DND-41 (cell line): ENCODE measurements at regions not wholly inside any gene's neighbourhood (a gene's known extent, or its start where the extent isn't known, plus 50 kb on each side); places are given as distances from the start of the nearest gene placed in this dataset.

Source experiments
- ATAC-seq: fragments of 200-7000 bp; cut with Tn5 transposase; 3 replicates; pipeline ENCODE4 v1.9.1; 2021; ENCODE audit warnings: low read depth; ENCODE audit not compliant: insufficient read depth
- DNase-seq: peaks from one replicate; pipeline ENCODE4 v3.0.0-alpha.2; 2020
- H2AFZ ChIP-seq: 2 replicates; pipeline ENCODE4 v1.6.0; 2012; ENCODE audit warnings: low read depth, low read length
- H3K27ac ChIP-seq: 2 replicates; pipeline ENCODE4 v1.5.1; 2012; ENCODE audit warnings: low read length, inconsistent platforms
- H3K27me3 ChIP-seq: fragments of 200-600 bp; sonication (generic); 2 replicates; pipeline ENCODE4 v1.6.0; 2012; ENCODE audit warnings: low read length, mild to moderate bottlenecking, inconsistent platforms; ENCODE audit not compliant: insufficient read depth, poor library complexity
- H3K36me3 ChIP-seq: 2 replicates; pipeline ENCODE4 v1.5.1; 2012; ENCODE audit warnings: low read length, inconsistent platforms; ENCODE audit not compliant: insufficient read depth
- H3K4me1 ChIP-seq: 2 replicates; pipeline ENCODE4 v1.5.1; 2012; ENCODE audit warnings: mild to moderate bottlenecking, low read length; ENCODE audit not compliant: insufficient read depth
- H3K4me2 ChIP-seq: 2 replicates; pipeline ENCODE4 v1.6.0; 2012; ENCODE audit warnings: mild to moderate bottlenecking, moderate library complexity, low read length, inconsistent platforms; ENCODE audit not compliant: insufficient read depth
- H3K4me3 ChIP-seq, 2 experiments: fragments of 200-600 bp in 1 of 2; shearing (Covaris generic) in 1 of 2; 2 replicates each; pipeline ENCODE4 v1.5.1; 2012 to 2016; ENCODE audit warnings: inconsistent platforms in 2 of 2, low read length in 2 of 2, mild to moderate bottlenecking in 2 of 2, low read depth in 1 of 2, moderate library complexity in 1 of 2
- H3K79me2 ChIP-seq: 2 replicates; pipeline ENCODE4 v1.6.0; 2012; ENCODE audit warnings: low read length, inconsistent platforms; ENCODE audit not compliant: insufficient read depth
- H3K9ac ChIP-seq: 2 replicates; pipeline ENCODE4 v1.6.0; 2012; ENCODE audit warnings: low read depth, mild to moderate bottlenecking, inconsistent platforms, low read length, moderate library complexity
- H3K9me3 ChIP-seq: 2 replicates; pipeline ENCODE4 v1.5.1; 2012; ENCODE audit warnings: low read length, moderate library complexity, mild to moderate bottlenecking, inconsistent platforms; ENCODE audit not compliant: insufficient read depth, severe bottlenecking
- H4K20me1 ChIP-seq: 2 replicates; pipeline ENCODE4 v1.6.0; 2012; ENCODE audit warnings: low read length; ENCODE audit not compliant: insufficient read depth
- CTCF ChIP-seq: IDR thresholded peaks from 2 replicates; pipeline ENCODE4 v1.5.1; 2012; ENCODE audit warnings: borderline replicate concordance, low read length, moderate library complexity, mild to moderate bottlenecking; ENCODE audit not compliant: poor library complexity, severe bottlenecking; ENCODE audit errors: extremely low read depth
- EZH2 ChIP-seq: IDR thresholded peaks from 3 replicates; pipeline ENCODE4 v1.6.1; 2012; ENCODE audit warnings: borderline replicate concordance, low read depth, mild to moderate bottlenecking, moderate library complexity, low read length, inconsistent platforms; ENCODE audit not compliant: severe bottlenecking

DNA sequence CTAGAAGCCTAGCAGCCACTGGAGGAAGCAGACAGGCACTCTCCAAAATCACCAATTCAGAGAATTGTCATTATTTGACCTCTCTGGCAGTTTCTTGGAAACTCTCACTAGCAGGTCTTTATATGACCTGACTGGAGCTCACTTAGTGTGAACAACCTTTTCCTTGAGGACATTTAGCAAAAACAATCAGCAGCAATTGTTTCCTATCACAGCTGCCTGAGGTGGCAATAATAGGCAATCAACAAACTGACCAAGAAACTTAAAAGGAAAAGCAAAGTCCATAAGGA is 162.4 kb upstream of the STT3B start:
- H3K4me2 ChIP-seq: no peak overlapping the region

DNA sequence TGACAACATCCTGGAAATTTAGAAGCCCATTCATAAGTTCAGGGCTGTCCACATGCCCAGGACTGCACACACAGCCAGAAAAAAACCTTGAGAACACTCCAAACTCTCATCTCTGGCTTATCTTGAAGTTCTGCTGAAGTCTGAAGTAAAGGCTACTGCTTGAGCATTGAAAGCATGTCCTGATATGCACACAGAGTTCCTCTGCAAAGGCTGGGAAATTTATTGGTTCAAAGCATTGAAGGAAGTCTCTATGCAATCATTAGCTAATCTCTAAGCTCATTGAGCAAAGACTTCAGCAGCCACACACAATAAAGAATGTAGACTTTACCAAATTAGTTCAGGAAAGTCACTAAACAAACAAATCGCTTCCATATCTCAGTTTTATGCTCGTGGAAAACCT is 162.0 kb upstream of the STT3B start:
- no peak for TF ChIP-seq CTCF
- TF ChIP-seq EZH2: no peak
- Histone ChIP-seq H4K20me1 (no peaks in the 10 kb centered on the region), H3K9me3 (peaks cover 4% of the 10 kb centered on the region), H3K27me3 (no peaks in the 10 kb centered on the region), H3K4me3 (no peak overlapping the region), H3K9ac (no peak overlapping the region), H3K27ac (no peak overlapping the region), H3K79me2 (no peaks in the 10 kb centered on the region), H3K4me2 (no peak overlapping the region), H3K4me1 (0 out of 2 replicates have a peak, but pooled peaks cover 6% of the 10 kb centered on the region), H2AFZ (no peak overlapping the region), H3K36me3 (no peaks in the 10 kb centered on the region)
- DNase-seq (no peak), ATAC-seq (no peak)

More for the DNA sequence above, 162.4 kb upstream of the STT3B start:
- H3K36me3 ChIP-seq: no peaks in the 10 kb centered on the region
- no peak overlapping the region for H3K4me3 ChIP-seq
- H3K79me2 ChIP-seq: no peaks in the 10 kb centered on the region
- no peaks in the 10 kb centered on the region for H3K27me3 ChIP-seq
- DNase-seq: no peak
- H3K9me3 ChIP-seq: peaks cover 4% of the 10 kb centered on the region
- TF ChIP-seq EZH2 (no peak), CTCF (no peak)
- H3K27ac ChIP-seq: no peak overlapping the region
- 0 out of 2 replicates have a peak, but pooled peaks cover 6% of the 10 kb centered on the region for H3K4me1 ChIP-seq
- no peak overlapping the region for H3K9ac ChIP-seq
- 0 out of 2 replicates have a peak overlapping the region, but pooled peaks have one; percentile 32 for H2AFZ ChIP-seq
- no peaks in the 10 kb centered on the region for H4K20me1 ChIP-seq
- ATAC-seq: no peak

DNA sequence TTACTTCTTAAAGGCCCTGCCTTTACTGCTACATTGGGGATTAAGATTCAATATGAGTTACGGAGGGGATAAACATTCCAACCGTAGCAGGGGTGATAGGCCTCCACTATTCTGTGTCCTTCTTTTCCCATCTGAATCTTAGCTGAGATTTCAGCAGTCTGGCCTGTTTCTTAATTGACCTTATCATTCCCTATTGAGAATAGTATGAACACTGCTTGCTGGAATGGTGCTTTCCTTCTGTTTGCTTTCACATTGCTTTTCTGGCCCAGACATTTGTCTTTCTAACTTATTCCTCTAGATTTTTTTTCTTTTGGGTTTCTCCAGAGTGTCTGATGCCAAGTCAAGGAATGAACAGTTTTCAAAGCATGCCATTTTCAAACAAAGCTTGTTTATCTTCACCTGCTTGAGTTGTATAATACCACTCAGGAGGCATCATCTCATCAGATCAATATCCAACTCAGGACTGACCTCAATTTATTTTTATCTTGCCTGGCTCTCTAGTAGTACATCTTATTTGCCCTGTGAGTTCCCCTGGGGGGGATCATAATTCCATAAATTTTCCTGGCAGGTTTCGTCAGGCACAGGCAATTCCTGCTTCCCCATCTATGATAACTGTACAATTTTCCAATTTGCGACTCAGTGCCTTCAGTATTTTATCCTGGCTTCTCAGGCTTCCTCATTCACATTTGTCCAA is 161.1 kb upstream of the STT3B start:
- peaks cover 4% of the 10 kb centered on the region for H3K9me3 ChIP-seq
- H3K36me3 ChIP-seq: no peaks in the 10 kb centered on the region
- DNase-seq: no peak
- no peak for ATAC-seq
- H2AFZ ChIP-seq: no peak overlapping the region
- H3K27ac ChIP-seq: no peak overlapping the region
- no peaks in the 10 kb centered on the region for H3K27me3 ChIP-seq
- no peak for TF ChIP-seq EZH2
- TF ChIP-seq CTCF: no peak
- no peaks in the 10 kb centered on the region for H3K79me2 ChIP-seq
- 0 out of 2 replicates have a peak, but pooled peaks cover 6% of the 10 kb centered on the region for H3K4me1 ChIP-seq
- no peaks in the 10 kb centered on the region for H4K20me1 ChIP-seq
- H3K4me3 ChIP-seq: no peak overlapping the region
- H3K9ac ChIP-seq: no peak overlapping the region
- H3K4me2 ChIP-seq: no peak overlapping the region

DNA sequence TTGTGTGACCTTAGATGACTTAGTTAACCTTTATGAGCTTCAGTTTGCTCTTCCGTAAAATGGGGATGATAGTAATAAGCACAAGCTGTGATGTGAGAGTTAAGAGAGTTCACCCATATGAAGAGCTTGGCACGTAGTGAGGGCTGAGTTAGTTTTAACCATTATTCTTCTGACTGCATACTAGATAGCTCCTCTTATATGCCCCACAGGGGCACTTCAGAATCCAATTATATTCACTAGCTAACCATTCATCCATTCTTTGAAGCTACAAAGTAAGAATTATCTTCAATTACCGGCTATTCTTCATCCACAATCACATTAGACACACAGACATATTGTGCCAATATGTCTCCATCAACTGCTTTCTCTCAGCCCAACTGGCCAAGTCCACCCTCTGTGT is 159.0 kb upstream of the STT3B start:
- no peak for DNase-seq
- H3K4me2 ChIP-seq: no peak overlapping the region
- peaks cover 25% of the 10 kb centered on the region for H3K4me1 ChIP-seq
- H3K4me3 ChIP-seq: no peak overlapping the region
- H3K9me3 ChIP-seq: no peaks in the 10 kb centered on the region
- no peaks in the 10 kb centered on the region for H3K27me3 ChIP-seq
- H3K36me3 ChIP-seq: no peaks in the 10 kb centered on the region
- no peak overlapping the region for H3K27ac ChIP-seq
- H4K20me1 ChIP-seq: no peaks in the 10 kb centered on the region
- H3K79me2 ChIP-seq: no peaks in the 10 kb centered on the region
- H2AFZ ChIP-seq: no peak overlapping the region
- ATAC-seq: no peak
- H3K9ac ChIP-seq: no peak overlapping the region
- no peak for TF ChIP-seq EZH2
- no peak for TF ChIP-seq CTCF
